Activated effector memory CD4-positive, alpha-beta T cell treated with anti-CD3 and anti-CD28 coated beads, Interleukin-2, amount 50 U/mL, for 16 hours (primary cell): ENCODE measurements at regions not wholly inside any gene's neighbourhood (a gene's known extent, or its start where the extent isn't known, plus 50 kb on each side); places are given as distances from the start of the nearest gene placed in this dataset.
"Not testable (repeated sequence)": the region's sequence is repeated elsewhere in the genome, so short reads cannot be mapped to it uniquely, and the experiment has no call there.

ENCODE experiments used
- DNase-seq: peaks from one replicate; pipeline ENCODE4 v3.0.0-alpha.2; 2020

DNA sequence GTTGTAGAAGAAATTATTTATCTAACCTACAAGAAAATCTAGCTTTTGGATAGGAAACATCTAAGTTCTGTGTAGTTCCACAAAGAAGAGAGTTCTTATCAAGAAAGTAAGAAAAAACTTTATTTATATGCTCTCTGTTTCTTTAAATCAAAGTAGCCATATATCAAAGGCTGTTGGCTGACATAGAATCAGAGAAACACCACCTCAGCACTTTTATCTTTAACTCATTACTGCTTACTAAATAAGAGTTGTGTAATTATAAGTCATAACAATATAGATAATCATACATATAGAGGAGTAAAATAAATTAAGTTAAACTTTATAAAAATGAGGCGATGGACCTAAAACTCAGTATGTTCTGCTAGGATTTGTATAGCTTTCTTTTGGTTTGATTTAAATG, 570.6 kb downstream of the PCDH17 start:
- DNase-seq = no peak

DNA sequence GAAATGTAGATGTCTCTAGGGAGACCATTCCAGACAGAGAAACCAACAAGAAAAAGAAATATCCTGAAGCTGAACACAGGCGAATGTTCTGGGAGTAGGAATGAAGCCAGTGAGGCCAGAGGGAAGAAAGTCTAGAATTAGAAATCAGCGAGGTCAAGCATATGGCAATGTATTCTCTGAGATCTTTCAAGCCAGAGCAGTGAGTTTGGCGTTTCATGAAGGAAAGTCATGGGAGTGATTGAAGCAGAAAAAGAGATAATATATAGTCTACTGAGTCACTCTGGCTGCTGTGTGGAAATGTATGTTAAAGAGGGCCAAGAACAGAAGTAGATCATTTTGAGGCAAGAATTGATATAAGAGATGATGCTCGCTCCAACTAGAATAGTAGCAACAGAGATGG, 576.0 kb downstream of the PCDH17 start:
- no peak for DNase-seq

DNA sequence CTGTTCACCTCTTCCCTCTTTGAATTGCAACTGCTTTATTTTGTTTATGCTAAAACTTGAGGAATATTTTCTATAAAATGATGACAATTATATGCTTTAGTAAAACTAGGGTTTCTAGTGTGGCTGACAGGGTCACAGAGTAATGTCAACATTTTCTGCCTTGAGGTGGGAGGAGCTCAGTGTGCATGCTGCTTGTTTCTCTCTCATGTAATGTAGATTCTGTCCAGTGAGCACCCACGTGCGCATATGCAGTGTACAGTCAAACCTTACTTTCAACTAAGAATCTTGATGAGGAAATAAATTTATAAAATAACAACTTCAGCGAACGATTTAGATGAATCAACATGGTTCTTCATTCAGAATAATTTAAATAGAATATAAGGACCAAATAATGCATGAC, 603.9 kb downstream of the PCDH17 start:
- no peak for DNase-seq

DNA sequence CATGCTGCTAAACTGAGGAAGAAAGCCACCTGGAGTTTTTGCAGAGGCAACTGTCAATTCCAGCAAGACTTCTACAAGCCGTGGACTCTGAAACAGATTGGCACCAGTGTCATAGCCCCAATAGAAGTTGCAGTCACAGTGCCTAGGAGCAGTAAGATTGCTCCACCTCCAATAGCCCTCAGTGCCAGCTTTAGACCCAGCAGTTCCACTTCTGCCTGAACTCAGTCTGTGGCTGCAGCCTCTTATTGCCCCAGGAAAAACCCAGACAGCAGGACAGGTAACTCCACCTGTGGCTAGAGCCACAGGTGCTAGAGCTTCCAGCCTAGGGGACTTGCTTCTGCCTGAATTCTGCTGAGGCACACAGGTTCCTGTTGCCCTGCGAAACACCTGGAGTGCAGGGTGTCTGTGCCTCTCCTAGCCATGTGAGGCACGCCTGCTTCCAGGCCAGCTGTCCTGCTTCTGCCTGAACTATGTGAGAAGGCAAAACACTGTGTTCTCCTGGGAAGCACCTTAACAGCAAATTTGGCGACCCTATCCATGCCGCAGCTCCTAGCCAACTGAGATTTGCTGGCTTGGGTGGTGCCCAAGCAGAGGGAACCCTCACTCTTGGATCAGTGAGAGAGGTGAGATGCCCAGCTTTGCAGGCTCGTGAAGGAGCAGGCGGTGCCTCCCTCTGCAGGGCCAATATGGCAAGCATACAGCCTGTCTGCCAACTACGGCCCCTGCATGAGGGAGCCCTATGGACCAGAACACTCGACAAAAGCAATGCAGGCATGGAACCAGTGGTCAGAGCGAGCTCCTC, 607.6 kb downstream of the PCDH17 start:
- no peak for DNase-seq

DNA sequence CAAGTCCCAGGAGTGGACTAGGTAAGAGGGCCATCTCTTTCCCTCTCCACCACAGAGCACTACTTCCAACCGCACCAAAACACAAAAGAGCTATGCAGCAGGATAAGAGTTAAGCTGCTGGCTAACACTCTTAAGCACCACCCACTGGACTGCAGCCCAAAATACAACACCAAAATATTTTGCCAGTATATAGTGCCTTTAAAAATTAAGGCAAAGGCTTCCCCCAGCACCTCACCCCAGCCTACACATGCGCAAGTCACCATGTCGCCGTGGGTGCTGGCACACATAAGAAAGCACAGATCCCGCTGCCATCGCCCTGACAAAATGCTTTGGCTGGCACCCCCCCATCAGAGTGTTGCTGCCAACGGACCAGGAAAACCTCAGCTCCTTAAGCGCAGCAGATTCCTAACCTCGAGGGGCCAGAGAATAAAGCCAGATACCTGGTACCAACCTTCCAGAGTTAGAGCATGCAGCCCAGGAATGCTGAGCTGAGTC, 608.3 kb downstream of the PCDH17 start:
- no peak for DNase-seq

DNA sequence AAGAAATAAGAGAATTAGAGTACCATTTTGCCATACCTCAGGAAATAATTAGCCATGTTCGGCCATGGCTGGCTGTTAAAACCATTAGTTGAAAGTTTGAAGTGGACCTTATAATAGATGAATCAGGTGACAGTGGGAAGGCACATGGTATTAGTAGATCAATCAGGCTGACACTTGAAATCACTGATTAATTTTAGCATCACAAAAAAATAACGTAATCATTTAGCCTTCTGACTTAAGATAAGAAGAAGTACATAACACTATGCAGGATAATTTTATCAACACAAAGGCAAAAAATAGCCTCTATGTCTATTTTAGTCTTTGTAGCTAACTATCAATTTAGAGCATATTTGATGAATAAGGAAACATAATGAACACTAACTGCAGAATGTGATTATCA, 615.5 kb downstream of the PCDH17 start:
- no peak for DNase-seq

DNA sequence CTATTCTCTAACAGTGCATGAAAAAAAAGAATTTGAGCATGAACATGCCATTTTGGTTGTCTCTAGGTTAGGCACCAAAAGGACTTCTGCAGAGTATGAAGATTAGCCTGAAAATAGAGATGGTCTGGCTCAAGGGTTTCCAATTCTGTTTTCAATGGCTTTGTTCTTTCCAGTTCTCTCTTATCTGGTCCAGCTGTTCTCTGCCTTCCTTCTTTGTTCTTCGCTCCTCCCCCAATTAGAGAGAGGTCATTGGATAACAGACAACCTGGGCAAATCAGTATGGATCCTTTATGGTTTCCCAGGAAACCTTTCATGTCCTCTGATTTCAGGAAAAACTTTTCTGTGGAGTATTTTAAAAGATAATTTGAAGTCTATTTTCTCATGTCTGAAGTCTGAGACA, 623.4 kb downstream of the PCDH17 start:
- no peak for DNase-seq

DNA sequence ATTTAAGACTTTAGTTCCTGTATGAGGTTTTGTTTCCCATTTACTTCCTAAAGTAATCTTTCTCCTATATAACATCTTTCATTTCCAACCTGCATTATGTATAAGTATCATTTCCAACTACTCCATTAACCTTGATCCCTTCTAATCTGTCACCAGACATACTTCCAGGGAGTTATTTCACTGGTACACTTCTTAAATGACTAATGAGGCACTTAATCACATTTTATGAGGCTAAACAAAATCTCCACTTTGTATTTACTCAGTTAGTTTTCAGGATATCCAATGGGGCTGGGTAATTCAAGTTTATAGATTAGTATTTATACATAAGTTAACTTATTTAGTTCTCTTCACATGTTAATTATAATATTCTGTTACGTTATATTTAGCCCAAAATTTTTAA, 634.7 kb downstream of the PCDH17 start:
- no peak for DNase-seq

DNA sequence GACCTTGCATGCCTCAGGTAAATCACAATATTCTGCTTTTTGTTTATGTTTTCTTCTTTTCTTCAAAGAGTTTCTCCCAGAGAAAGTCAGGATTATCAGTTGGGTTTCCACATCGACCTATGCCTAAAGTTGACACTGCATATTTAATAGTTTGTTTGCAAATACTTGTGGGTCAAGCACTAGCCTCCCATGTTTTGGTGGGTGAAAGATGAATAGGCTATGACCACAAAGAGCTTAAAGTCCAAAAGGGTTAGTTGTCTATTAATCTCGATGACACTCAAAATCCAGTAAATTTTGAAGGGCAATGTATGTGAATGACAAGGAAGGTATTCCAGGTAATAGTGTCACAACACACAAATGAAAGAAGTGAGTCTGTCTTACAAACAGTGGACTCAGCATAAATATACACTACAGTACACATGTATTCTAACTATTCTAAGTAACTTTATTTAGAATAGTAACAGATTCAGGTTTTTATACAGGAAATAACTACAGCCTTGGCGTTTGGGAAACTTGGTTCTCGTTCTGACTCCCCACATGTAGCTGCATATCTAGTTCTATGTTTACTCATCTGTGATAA, 667.1 kb downstream of the PCDH17 start:
- DNase-seq = no peak

DNA sequence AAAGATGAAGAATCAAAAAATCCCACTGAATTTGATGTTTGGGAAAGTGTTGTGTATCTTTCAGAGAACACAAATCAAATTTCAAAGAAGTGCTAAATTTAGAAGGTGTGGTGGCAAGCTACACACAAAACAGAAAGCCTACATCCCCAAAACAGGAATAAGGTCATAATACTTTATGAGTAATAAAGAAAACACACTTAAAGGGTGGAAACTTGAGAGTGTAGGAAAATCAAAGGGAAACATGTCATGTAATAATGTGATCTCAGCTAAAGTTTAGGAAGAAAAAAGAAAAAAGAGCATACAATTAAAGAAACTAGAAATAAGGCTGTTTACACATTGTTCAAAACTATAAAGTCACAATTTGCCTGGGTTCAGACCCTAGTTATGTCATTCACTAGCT, 668.7 kb downstream of the PCDH17 start:
- DNase-seq = no peak

DNA sequence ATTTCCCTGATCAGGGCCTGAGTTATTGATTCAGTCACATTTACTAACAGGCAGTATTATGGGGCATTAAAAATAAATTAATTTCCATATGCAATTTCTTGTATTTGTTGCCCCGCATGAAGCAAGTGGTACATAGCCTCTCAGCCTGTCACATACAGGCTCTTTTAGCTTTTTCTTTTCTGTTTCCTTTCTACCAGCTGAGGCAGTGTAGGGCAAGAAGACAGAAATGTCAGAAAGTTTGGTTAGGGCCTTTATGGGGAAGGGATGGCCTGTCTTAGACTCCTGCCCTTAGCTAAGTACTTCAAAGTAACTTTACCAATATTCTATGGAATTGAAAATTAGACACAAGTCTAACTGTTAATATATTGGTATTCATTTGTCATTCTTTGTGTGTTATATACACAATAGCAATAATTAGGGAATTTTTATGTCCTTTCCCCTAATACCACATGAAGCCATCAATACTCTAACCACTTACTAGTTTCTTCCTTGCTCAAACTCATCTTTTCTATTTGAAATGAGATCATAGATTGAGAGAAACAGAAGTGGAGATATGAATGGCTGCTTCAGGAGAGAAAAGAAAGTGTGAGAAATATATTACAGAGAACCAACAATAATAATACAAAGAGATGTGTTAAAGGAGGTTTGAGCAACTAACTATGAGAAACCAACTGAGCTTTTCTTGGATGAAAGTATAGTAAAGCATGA, 669.6 kb downstream of the PCDH17 start:
- DNase-seq = no peak

DNA sequence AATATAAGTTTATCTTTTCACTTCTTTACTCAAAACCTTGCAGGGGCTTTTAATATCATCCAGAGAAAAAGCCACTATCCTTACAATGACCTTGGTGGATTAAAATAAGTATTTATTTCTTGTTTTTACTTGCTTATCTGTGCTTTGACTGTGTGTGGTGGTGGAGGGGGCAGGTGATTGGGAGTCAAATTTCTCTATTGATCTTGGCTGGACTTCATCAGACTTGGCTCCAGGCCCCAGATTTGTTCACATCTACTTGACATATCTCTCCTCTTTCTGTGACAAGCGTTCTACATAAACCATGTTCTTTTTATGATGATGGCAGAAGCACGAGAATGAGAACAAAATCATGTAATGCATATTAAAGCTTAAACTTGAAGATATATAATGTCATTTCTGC, 670.8 kb downstream of the PCDH17 start:
- no peak for DNase-seq

DNA sequence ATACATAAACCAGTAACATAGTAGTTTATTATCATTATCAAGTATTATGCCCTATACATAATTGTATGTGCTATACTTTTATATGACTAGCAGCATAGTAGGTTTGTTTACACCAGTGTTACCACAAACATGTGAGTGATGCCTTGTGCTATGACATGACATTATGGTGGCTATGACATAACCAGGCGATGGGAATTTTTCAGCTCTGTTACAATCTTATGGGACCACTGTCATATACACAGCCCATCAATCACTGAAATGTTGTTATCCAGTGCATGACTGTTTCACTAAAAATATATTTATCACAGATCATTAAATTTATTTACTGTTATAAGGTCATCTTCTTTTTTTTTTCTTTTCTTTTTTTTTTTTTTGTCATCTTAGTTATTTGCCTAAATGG, 674.5 kb downstream of the PCDH17 start:
- DNase-seq = no peak

DNA sequence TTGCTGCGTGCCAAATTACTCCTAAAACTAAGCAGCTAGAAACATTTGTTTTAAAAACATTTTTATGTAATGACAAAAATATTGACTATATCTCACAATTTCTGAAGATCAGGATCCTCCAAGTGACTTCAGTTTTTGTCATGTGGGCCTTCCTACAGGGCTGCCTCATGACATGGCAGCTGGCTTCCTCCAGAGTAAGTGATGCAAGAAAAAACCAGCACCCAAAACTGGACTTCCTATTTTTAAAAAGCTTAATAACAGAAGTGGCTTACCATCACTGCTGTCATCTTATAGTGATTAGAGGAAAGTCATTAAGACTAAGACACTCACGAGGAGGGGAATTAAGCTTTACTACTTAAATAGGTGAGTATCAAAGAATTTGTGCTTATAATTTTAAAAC, 681.7 kb downstream of the PCDH17 start:
- DNase-seq = no peak

DNA sequence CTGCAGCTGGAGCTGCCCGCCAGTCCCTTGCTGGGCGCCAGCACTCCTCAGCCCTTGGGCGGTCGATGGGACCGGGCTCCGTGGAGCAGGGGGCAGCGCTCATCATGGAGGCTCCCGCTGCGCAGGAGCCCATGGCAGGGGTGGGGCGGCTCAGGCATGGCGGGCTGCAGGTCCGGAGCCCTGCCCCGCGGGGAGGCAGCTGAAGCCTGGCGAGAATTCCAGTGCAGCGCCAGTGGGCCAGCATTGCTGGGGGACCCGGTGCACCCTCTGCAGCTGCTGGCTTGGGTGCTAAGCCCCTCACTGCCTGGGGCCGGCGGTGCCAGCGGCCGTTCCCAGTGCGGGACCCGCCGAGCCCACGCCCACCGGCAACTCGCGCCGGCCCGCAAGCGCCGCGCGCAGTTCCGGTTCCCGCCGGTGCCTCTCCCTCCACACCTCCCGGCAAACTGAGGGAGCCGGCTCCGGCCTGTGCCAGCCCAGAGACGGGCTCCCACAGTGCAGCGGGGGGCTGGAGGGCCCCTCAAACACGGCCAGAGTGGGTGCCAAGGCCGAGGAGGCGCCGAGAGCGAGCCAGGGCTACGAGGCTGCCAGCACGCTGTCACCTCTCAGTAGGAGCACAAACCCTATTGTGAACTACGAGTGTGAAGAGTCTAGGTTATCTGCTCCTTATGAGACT, 687.1 kb downstream of the PCDH17 start:
- DNase-seq = no peak

DNA sequence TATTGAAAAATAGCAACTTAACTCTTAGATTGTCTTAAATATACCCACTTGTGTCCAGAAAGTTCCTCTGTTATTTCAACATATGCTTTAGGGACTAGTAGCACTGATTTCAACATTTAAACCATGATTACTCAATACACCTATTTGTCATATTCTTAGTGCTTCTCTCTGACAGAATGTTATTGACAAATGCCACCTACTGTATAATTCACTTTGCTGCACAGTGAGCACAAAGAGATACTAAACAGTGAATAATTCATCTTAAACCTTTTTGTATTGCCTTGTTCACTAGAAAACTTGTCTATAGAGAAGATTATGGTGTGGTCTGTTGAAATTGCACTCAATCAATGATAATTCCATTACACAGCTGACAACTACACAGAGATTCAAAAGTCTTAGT, 692.6 kb downstream of the PCDH17 start:
- DNase-seq = no peak

DNA sequence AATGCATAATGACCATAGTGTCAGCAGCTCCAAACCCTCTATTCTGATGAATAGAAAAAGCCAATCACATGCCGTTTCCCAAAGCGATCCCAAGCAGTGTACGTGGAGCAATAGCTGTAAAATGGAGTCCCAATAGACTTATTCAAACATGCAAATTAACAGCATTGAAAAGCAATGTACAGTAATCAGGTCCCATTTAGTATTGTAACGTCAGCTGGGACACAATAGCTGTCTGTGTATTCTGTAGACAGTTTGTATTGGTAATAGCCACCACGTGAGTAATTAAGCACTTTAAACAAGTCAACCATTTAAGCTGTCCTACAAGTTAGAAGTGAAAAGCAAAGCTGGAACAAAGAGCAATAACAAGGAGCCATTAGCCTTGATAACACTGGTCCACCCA, 698.2 kb downstream of the PCDH17 start:
- DNase-seq = no peak

DNA sequence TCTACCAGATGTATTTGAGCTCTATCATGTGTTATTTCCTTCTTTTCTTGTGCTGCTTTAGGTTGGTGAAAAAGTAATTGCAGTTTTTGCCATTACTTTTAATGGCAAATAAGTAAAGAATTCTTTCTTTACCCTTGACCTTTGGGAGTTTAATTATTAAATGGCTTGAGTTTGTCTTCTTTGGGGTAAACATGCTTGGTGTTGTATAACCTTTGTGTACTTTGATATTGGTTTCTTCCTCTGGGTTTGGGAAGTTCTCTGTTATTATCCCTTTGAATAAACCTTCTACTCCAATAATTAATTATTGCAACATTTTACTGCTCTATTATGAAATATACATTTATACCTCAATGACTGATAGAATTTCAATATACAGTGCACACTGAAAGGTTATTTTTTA, 709.4 kb downstream of the PCDH17 start:
- DNase-seq = no peak

DNA sequence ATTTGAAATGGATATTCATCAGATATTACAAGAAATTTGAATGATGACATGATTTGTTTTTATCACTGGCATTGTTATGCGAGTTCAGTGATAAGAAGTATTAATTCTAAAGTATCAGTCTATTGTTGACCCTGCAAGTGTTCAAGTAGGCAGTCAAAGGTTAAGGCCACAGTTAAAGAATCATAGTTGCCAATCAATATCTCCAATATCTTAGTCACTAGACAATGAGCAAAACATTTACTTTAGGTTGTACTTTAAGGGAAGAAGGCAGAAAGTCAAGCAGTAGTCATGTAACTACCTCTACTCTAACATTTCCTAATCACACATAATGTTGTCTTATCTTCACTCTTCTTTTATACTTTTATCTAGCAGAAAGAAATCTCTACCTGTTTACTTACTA, 709.8 kb downstream of the PCDH17 start:
- DNase-seq = no peak

DNA sequence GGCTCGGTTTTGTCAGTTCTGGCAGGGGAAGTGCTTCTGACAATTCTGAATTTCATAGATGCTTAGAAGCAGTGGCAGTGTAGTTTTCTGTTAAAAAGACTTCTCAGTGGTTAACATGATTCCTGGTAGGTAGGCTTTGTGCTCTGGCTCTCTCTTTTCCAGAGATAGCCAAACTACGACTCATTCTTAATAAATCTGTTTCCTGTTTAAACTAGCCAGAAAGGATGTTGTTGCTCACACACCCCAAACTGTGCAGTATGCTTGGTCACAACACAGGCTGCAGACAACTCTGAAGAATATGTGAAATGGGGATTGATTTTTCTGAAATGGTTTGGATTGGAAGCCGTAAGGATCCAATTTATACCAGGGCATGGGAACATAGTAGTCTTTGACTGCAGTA, 711.5 kb downstream of the PCDH17 start:
- no peak for DNase-seq

DNA sequence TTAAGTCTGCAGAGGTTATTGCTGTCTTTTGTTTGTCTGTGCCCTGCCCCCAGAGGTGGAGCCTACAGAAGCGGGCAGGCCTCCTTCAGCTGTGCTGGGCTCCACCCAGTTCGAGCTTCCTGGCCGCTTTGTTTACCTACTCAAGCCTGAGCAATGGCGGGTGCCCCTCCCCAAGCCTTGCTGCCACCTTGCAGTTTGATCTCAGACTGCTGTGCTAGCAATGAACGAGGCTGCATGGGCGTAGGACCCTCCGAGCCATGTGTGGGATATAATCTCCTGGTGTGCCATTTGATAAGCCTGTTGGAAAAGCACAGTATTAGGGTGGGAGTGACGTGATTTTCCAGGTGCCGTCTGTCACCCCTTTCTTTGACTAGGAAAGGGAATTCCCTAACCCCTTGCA, 720.6 kb downstream of the PCDH17 start:
- DNase-seq = not testable (repeated sequence)

DNA sequence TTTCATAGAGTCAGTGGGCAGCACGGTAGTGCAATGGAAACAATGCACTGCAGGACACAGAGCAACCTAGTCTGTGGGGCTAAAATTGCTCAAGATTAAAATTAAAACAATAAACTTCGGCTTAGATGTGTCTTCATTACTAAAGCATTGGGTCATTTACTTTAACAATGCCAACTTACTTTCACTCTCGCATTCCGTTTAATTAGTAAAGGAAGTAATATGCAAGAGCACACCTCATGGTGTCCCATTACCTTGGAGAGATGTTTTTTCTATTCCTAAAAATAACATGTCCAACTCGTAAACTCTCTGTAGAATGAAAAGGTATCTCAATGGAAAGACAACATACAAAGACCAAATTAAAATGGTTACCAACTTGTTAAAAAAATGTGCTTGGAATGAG, 738.4 kb downstream of the PCDH17 start:
- DNase-seq = no peak

DNA sequence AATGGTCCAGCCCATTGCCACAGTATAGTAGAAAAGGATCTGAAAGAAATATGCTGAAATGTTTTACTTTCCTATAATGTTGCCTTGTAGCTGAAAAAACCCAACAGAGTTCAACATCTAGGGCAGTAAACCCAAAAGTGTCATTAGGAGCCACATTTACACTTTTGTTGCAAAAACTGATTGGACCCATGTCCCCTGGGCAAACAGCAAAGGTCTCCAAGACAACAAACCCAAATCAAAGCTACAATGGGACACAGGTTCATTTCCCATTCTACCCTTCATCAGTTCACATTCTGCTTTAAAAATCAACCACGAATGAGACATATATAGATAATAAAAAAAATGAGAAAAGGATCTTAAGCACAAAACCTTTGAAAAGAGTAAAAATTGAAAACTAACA, 744.8 kb downstream of the PCDH17 start:
- no peak for DNase-seq

DNA sequence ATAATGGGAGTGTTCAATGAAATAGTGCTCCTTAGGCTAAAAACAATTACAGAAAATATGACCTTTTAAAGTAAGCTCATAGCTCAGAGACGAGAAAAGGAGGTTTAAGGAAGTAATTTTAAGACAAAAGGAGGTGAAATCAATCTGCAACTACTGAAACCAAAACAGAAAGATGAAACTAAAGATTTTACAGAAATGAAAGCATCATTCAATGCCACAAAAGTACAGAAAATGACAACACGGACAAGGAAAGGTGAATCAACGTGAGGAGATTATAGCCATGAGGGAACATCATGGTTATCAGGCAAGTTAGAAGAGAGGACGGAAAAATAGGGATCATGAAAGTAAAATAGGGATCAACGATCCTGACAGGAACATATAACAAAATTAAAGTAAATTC, 745.2 kb downstream of the PCDH17 start:
- no peak for DNase-seq
